HG02588 (cell line): ENCODE measurements at regions not wholly inside any gene's neighbourhood (a gene's known extent, or its start where the extent isn't known, plus 50 kb on each side); places are given as distances from the start of the nearest gene placed in this dataset.
"Not testable (repeated sequence)": the region's sequence is repeated elsewhere in the genome, so short reads cannot be mapped to it uniquely, and the experiment has no call there.

ENCODE experiments used
- ATAC-seq: cut with Tn5 transposase; IDR thresholded peaks from one replicate; pipeline ENCODE4 v1.9.1; 2021; ENCODE audit warnings: mild to moderate bottlenecking, moderate library complexity; ENCODE audit not compliant: unreplicated experiment

DNA sequence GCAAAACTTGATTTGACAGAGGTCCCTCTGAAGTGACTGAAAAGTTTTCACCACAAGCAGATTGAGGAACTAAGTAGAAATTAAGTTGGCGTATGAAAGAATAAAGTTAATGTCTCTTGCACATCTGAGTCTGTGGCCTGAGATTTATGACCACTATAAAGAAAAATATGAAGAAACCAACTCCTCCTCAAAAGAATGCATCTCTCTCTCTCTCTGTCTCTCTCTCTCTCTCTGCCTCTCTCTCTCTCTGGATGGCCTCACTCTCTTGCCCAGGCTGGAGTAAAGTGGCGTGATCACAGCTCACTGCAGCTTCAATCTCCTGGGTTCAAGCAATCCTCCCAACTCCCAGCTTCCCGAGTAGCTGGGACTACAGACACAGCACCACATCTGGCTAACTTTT lies 55.2 kb downstream of the RPL22L1 start:
- ATAC-seq, result no peak

DNA sequence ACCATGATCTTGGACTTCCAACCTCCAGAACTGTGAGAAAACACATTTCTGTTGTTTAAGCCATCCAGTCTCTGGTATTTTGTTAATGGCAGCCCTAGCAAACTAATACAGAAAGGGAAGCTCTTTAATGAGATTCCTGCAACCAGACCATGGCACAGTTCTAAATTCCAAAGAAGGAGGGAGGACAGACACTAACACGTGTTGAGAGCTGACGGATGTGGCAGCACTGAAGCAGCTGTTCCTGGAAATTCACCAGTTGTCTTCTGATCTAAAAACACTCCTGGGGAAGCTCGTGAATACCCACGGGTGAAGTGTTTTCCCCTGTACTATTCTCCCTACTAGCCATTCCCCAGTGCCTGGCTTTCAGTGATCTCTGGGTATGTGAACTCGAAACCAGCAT lies 56.7 kb downstream of the RPL22L1 start:
- no peak for ATAC-seq

DNA sequence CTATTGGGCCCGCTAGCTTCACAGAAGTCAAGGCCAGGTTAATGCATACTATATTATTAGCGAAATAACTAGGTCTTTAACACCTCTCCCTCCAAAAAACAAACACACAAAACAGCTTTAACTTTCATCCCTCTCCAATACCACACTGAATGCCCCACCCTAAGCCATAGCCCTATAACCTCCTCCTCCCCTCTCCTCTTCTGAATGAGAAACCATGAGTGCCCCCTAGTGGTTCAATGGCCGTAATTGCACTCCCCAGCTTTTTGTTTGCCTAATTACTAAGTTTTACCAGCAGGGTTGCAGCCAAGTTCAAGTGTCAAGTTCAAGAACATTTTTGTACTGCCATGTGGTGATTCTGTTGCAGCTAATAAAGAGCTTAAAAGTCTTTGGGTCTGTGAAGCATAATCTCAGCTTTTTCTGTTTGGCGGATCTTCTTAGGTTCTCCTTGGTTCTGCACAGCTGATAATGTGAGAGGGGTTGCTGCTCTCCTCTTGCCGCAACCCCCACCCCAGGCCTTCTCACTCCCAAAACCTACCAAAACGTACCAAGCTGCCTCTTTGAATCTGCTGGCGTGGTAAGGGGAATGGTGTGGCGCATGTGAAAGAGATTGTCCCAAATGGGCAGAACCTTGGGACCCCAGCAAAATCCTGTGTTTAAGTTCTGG lies 57.9 kb downstream of the RPL22L1 start:
- no peak for ATAC-seq

DNA sequence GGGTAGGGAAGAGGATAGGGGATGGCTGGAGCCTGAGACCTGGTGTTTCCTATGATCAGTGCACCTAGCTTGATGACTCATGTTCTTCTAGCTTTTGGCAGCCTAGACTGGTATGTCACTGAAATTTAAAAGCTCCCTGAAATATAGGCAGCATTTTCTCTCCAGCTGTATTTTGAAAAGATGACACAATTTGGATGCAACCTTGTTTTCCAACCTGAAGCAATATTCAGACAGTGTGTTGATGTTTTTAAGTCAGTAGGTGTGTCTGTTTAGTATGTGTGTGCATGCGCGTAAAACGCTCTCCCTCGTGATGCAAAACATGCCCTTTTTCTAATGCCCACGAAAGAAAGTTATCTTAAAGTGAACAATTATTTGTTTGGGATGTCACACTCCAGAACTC lies 58.5 kb downstream of the RPL22L1 start:
- ATAC-seq, result no peak

DNA sequence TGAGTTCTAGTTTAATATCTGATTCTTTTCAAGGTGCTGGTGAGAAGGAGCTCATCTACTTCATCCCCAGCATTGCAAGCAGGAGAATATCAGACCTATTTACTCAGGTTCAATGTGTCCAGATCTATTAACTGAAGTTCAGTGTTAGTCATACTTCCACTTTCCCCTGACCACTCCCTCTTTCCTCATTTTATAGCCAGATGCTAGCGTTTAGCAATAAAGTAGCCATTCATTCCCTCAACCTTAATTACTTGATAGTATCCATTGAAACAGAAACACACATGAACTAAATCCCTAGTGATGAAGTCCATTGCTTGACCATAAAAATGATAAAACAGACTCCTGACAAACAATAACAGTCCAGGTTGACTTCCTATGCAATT lies 60.0 kb downstream of the RPL22L1 start:
- no peak for ATAC-seq

DNA sequence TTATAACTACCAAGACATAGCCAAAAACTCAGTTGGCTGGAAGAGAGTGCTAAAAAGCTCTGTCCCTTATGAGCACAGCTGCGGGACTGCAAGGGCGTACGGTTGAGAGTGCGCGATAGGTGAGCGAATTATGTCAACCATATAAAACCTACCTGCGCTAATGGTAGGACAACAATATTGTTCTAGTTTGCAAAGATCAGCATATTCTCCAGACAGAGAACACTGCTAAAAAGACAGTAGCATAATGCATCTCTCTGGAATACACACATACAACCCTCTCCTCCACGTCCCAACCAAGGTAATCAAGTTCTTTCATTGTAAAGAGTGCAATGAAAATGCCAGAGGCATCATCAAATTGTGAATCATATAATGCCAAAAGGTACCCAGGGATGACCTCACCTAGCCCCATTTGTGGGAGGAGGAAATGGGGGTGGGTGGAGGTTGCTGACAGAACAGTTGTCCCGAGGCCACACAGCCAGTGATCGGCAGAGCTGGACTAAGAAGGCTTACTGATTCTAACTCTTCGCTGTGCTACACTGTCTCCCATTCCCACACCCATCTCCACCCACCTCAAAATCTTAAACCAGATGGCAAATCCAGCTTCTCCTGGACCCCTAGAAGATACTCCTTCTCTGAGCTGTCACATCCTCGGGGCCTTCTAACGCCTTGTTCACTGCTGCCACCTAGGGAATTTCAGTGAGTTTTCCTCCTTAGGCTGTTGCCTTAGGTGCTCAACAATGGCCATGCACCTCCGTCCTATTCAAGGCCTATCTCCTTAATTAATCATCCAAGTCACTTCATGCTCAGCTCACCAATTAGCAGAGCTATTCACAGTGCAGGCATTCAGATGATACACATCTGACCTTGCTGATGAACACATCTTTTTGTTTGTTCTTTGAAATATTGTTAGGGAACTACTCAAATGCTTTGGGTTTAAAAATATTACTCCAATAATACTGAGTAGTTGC lies 60.7 kb downstream of the RPL22L1 start:
- no peak for ATAC-seq

DNA sequence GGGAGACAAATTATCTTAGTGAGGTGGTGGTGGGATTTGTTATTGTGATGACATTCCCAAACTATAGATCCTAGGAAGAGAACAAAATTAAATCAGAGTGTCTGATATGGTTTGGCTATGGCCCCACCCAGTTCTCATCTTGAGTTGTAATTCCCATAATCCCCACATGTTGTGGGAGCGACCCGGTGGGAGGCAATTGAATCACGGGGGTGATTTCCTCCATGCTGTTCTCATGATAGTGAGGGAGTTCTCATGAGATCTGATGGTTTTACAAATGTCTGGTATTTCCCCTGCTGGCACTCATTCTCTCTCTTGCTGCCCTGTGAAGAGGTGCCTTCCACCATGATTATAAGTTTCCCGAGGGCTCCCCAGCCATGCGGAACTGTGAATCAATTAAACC lies 62.0 kb downstream of the RPL22L1 start:
- ATAC-seq, result no peak

DNA sequence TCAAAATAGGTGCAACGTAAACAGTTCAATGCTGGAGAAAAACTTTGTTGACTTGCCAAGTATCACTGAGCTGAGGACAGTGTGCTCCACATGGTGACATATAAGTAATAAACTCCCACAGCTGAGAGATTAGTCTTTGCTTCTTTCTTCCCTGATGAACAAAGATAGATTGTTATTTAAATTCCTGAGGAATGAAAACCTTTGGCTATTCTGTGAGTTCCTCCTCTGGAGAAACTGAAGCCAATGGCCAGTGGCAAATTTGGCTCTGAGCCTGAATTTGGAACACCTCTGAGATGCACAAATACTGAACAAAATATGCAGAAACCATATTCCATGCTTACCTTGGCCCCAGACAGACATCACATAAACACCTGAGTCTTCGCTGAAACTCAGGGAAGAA lies 63.3 kb downstream of the RPL22L1 start:
- no peak for ATAC-seq

DNA sequence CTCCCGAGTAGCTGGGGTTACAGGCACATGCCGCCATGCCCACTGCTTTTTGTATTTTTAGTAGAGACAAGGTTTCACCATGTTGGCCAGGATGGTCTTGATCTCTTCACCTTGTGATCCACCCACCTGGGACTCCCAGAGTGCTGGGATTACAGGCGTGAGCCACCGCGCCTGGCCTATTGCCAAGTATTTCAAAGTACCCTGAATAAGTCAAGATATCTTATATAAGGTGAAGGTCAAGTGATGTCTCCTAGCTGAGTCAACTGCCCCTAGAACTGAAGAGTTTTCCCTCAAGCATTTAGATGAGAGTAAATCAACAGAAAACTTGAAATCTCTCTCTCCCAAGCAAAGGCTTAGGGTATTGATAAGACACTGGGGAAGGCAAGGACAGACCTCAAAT lies 63.9 kb downstream of the RPL22L1 start:
- no peak for ATAC-seq

DNA sequence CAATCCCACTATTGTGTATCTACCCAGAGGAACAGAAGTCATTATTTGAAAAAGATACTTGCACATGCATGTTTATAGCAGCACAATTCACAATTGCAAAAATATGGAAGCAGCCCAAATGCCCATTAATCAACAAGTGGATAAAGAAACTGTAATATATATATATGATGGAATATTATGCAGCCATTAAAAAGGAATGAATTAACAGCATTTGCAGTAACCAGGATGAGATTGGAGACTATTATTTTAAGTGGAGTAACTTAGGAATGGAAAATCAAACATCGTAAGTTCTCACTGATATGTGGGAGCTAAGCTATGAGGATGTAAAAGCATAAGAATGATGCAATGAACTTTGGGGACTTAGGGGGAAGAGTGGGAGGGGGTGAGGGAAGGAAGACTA lies 64.7 kb downstream of the RPL22L1 start:
- not testable (repeated sequence) for ATAC-seq

DNA sequence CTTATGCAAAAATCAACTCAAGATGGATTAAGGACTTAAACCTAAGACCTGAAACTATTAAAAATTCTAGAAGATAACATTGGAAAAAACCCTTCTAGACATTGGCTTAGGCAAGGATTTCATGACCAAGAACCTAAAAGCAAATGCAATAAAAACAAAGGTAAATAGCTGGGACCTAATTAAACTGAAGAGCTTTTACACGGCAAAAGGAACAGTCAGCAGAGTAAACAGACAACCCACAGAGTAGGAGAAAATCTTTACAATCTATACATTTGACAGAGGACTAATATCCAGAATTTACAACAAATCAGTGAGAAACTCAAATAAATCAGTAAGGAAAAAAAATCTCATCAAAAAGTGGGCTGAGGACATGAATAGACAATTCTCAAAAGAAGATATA lies 65.4 kb downstream of the RPL22L1 start:
- ATAC-seq, result not testable (repeated sequence)

DNA sequence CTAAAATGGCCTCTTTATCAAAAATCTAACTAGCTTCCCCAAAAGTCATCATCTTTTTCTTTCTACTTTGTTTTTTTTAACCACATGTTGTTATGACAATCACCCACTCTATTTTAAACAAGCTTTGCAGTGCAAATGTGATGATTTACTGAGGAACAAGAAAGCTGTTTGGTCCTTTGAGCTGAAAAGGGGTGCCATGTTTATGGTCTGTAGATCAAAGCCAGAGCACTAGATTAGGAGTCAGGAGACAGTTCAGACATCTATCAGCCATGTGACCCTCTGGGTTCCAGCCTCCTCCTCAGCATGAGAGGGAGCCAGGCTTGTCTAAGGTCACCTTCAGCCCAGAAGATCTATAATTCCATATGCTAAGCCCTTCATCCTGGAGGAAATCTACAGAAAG lies 65.9 kb downstream of the RPL22L1 start:
- ATAC-seq, result no peak

DNA sequence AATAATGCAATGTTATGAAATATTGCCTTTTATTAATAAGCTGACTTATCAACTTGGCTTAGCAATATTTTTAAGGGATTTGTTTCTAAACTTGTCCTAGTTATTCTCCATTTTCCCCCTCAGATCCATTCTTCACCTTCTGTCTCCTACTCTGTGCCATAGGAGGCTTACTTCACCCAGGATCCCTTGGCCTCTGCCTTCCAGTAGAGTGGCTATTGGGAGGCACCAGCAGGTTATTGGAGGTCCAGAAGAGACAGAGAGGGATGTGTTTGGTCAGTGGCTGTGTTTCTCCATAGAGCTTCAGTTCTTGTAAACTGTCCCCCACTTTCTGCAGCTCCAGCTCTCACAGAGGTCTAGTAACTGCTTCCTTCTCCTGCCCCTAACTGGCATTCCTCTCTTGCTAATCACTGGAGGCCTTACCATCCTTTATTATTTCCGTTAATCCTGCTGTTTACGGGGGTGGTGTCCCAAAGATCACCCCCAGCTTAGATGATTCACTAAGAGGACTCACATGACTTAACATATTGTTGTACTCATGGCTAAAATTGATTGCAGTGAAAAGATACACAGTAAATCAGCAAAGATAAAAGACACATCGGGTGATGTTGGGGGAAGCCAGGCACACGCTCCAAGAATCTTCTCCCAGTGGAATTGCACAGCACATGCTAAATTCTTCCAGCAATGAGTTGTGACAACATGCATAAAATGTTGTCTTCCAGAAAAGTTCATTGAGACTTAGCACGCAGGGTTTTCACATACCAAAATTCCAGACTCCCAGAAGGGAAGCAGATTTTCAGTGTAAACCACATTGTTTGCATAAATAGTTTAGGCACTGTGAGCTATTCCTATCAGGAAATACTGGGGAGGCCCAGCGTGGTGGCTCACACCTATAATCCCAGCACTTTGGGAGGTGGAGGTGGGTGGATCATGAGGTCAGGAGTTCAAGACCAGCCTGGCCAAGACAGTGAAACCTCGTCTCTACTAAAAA lies 67.5 kb downstream of the RPL22L1 start:
- ATAC-seq, result no peak

DNA sequence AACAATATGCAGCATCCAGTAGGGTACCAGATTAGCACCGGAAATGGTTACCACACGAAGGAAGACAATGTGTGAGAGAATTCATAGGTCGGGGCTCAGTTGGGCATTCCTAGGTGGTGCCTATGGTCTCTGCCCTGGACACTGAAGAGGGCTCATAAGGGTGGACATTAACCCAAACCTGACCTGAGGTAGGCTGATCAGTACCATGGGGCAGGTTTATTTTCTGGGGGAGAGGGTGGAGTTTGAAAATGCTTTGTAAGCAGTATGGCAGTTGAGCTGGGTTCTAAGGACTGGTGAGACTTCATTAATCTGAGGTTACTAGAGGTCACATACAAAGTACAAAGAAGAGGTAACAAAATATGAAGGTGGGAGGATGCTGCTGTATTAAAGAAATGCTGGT lies 68.4 kb downstream of the RPL22L1 start:
- ATAC-seq, result no peak

DNA sequence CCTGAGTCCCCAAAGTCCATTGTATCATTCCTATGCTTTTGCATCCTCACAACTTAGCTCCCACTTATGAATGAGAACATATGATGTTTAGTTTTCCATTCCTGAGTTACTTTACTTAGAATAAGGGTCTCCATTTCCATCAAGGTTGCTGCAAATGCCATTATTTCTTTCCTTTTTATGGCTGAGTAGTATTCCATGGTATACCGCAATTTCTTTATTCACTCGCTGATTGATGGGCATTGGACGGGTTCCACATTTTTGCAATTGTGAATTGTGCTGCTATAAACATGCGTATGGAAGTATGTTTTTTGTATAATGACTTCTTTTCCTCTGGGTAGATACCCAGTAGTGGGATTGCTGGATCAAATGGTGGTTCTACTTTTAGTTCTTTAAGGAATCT lies 69.7 kb downstream of the RPL22L1 start:
- ATAC-seq, result not testable (repeated sequence)

DNA sequence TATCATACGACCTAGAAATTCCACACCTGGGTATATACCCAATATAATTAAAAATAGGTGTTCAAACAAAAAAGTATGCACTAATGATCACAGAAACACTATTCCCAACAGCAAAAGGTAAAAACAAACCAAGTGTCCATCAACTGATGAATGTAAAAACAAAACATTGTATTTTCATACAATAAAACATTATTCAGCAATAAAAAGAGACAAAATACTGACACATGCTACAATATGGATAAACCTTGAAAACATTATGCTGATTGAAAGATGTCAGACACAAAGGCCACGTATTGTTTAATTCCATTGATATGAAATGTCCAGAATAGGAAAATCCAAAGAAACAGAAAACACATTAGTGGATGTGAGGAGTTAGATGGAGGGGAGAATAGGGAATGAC lies 71.0 kb downstream of the RPL22L1 start:
- ATAC-seq, result no peak

DNA sequence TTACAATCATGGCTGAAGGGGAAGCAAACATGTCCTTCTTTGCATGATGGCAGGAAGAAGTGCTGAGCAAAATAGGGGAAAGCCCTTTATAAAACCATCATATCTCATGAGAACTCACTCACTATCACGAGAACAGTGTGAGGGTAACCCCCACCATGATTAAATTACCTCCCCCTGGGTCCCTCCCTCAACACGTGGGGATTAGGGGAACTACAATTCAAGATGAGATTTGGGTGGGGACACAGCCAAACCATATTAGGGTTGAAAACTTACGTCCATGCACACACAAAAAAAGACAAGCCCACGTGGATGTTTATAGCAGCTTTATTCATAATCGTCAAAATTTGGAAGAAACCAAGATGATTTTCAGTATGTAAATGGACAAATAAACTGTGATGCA lies 72.3 kb downstream of the RPL22L1 start:
- ATAC-seq, result no peak

DNA sequence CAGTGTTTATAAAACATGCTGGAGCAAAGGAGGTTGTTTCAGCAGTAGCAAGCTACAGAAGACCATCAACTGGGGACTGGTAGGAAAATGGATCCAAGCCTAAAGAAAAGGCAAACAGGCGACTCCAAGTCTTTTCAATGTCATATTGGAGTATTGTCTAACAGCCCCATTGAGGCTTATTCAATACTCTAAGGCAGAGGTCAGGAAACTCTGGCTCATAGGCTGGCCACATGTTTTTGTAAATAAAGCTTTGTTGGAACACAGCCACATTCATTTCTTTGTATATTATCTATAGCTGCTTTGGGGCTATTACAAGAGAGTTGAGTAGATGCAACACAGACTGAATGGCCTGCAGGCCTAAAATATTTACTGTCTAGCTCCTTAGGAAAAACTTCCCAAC lies 77.5 kb downstream of the RPL22L1 start:
- no peak for ATAC-seq

DNA sequence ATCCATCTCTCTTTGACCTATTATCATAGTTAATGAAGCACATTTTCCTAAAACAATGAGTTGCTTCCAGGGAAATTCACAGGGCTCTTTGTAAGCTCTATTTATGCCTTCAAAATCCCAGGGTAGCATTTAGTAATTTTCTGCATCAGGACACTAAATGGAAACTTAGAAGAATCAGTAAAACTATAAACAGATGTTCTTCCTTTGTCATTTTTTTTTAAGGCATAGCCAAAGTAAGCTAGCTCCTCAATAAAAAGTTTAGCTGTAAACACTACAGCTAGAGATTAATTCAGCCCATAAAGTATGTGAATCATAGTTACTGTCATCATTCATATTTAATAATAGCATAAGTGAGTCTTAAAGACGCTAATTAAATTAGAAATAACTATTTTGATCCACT lies 79.3 kb downstream of the RPL22L1 start:
- no peak for ATAC-seq

DNA sequence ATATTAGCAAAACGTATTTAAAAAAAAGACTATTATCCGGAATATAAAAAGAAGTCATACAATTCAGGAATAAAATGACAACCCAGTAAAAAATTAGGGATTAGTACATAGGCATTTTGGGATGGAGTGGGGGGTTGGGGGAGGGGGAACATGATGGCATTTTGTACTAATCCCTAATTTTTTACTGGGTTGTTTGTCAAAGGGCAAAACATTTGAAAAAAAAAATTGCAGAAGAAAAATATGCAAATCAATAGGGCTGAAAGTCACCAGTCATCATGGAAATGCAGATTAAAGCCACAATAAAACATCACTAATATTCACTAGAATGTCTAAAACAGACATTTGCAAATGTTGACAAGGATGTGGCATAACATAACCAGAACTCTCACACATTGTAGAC lies 82.5 kb downstream of the RPL22L1 start:
- ATAC-seq, result no peak

DNA sequence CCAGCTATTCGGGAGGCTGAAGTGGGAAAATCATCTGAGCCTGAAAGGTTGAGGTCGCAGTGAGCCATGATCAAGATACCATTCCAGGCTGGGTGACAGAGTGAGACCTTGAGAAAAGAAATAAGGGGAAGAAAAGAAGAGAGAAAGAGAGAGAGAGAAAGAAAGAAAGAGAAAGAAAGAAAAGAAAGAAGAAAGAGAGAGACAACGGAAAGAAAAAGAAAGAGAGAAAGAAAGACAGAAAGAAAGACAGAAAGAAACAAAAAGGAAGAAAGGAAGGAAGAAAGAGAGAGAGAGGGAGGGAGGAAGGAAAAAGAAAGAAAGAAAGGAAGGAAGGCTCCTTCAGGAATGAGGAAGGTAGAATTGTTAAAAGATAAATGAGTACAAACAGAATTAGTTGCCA lies 84.5 kb downstream of the RPL22L1 start:
- no peak for ATAC-seq
